Suprapubic skin (tissue), 4 donors: ENCODE measurements at regions not wholly inside any gene's neighbourhood (a gene's known extent, or its start where the extent isn't known, plus 50 kb on each side); places are given as distances from the start of the nearest gene placed in this dataset.

Experiments used
- CTCF ChIP-seq, 2 donors: fragments of 200-600 bp in 1 of 2; fragments of 450-650 bp in 1 of 2; sonication (generic) in 1 of 2; IDR thresholded peaks; one replicate each; pipeline ENCODE4 v1.5.1; 2016 to 2019; ENCODE audit warnings: antibody characterized with exemption in 2 of 2, mild to moderate bottlenecking in 1 of 2, moderate library complexity in 1 of 2
- EP300 ChIP-seq: sonication (generic); formaldehyde crosslinking; IDR thresholded peaks from one replicate; pipeline ENCODE4 v1.6.1; 2017; ENCODE audit warnings: antibody characterized with exemption
- POLR2AphosphoS5 ChIP-seq, 3 donors: sonication (generic); formaldehyde crosslinking; IDR thresholded peaks; one replicate each; pipeline ENCODE4 v1.6.1; 2017; ENCODE audit warnings: antibody characterized with exemption in 3 of 3

- TF ChIP-seq CTCF (IDR thresholded peaks at IDR 0.05) (no peak), EP300 (no peak), POLR2AphosphoS5 (IDR thresholded peaks at IDR 0.05) (no peak)
Observed at GRCh38 chr5:164362835-164363234, 857.4 kb downstream of the MAT2B start.
